ENCODE measurements at regions not wholly inside any gene's neighbourhood (a gene's known extent, or its start where the extent isn't known, plus 50 kb on each side); places are given as distances from the start of the nearest gene placed in this dataset.

- TF ChIP-seq EZH2 (IDR thresholded peaks at IDR 0.05; ENCODE audit: insufficient read depth, low read length) = no peak
- no peak for TF ChIP-seq CTCF (IDR thresholded peaks at IDR 0.05; ENCODE audit: insufficient read depth, low read depth, low read length)
Measured at GRCh38 chr2:191740016-191740419, 62.1 kb downstream of the NABP1 start.

Measured in astrocyte (in vitro differentiated cells and primary cell).